ENCODE measurements at regions not wholly inside any gene's neighbourhood (a gene's known extent, or its start where the extent isn't known, plus 50 kb on each side); places are given as distances from the start of the nearest gene placed in this dataset.

DNA sequence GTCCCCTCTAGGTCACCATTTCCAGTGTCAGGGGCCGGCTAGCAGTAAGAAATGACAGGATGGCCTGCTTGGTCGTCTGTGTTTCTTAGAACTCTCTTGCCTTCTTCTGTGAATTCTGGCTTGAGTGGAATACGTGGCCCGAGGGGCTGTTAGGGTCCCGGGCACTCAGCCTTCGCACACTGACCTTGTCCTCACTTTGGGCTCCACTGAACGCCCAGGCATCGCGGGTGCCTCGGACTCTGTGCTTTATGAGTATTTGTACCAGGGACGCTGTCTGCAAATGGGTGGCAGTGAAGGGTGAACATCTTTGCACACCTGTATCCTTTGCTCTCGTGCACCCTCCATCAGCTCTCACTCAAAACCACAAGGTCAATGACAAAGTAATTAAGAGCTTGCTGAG, 123.4 kb upstream of the ANO1 start:
- TF ChIP-seq, protein P1, sequence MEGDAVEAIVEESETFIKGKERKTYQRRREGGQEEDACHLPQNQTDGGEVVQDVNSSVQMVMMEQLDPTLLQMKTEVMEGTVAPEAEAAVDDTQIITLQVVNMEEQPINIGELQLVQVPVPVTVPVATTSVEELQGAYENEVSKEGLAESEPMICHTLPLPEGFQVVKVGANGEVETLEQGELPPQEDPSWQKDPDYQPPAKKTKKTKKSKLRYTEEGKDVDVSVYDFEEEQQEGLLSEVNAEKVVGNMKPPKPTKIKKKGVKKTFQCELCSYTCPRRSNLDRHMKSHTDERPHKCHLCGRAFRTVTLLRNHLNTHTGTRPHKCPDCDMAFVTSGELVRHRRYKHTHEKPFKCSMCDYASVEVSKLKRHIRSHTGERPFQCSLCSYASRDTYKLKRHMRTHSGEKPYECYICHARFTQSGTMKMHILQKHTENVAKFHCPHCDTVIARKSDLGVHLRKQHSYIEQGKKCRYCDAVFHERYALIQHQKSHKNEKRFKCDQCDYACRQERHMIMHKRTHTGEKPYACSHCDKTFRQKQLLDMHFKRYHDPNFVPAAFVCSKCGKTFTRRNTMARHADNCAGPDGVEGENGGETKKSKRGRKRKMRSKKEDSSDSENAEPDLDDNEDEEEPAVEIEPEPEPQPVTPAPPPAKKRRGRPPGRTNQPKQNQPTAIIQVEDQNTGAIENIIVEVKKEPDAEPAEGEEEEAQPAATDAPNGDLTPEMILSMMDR (IDR thresholded peaks at IDR 0.05; ENCODE audit: insufficient read depth, low read depth, low read length) = no peak
- no peak for TF ChIP-seq EZH2 (IDR thresholded peaks at IDR 0.05; ENCODE audit: insufficient read depth, low read length)
